ENCODE measurements at regions not wholly inside any gene's neighbourhood (a gene's known extent, or its start where the extent isn't known, plus 50 kb on each side); places are given as distances from the start of the nearest gene placed in this dataset.

GRCh38 chr13:65609350-65609749 lies 1620.8 kb downstream of the PCDH9 start:
- TF ChIP-seq, protein P1, sequence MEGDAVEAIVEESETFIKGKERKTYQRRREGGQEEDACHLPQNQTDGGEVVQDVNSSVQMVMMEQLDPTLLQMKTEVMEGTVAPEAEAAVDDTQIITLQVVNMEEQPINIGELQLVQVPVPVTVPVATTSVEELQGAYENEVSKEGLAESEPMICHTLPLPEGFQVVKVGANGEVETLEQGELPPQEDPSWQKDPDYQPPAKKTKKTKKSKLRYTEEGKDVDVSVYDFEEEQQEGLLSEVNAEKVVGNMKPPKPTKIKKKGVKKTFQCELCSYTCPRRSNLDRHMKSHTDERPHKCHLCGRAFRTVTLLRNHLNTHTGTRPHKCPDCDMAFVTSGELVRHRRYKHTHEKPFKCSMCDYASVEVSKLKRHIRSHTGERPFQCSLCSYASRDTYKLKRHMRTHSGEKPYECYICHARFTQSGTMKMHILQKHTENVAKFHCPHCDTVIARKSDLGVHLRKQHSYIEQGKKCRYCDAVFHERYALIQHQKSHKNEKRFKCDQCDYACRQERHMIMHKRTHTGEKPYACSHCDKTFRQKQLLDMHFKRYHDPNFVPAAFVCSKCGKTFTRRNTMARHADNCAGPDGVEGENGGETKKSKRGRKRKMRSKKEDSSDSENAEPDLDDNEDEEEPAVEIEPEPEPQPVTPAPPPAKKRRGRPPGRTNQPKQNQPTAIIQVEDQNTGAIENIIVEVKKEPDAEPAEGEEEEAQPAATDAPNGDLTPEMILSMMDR (IDR thresholded peaks at IDR 0.05; ENCODE audit: poor library complexity) = no peak
- no peak for TF ChIP-seq EZH2 (IDR thresholded peaks at IDR 0.05; ENCODE audit: borderline replicate concordance)

All from hepatocyte (in vitro differentiated cells).